ENCODE measurements at regions not wholly inside any gene's neighbourhood (a gene's known extent, or its start where the extent isn't known, plus 50 kb on each side); places are given as distances from the start of the nearest gene placed in this dataset.

GRCh38 chr3:178895178-178895789, 176.3 kb downstream of the ZMAT3 start:
- Histone ChIP-seq H3K36me3 (no peaks in the 10 kb centered on the region), H3K4me1 (no peaks in the 10 kb centered on the region), H3K27me3 (no peaks in the 10 kb centered on the region), H3K27ac (no peak overlapping the region), H3K9me3 (no peaks in the 10 kb centered on the region), H3K4me3 (no peak overlapping the region)
- no peak for DNase-seq
- TF ChIP-seq, protein P1, sequence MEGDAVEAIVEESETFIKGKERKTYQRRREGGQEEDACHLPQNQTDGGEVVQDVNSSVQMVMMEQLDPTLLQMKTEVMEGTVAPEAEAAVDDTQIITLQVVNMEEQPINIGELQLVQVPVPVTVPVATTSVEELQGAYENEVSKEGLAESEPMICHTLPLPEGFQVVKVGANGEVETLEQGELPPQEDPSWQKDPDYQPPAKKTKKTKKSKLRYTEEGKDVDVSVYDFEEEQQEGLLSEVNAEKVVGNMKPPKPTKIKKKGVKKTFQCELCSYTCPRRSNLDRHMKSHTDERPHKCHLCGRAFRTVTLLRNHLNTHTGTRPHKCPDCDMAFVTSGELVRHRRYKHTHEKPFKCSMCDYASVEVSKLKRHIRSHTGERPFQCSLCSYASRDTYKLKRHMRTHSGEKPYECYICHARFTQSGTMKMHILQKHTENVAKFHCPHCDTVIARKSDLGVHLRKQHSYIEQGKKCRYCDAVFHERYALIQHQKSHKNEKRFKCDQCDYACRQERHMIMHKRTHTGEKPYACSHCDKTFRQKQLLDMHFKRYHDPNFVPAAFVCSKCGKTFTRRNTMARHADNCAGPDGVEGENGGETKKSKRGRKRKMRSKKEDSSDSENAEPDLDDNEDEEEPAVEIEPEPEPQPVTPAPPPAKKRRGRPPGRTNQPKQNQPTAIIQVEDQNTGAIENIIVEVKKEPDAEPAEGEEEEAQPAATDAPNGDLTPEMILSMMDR (IDR thresholded peaks at IDR 0.05) = no peak
- TF ChIP-seq POLR2A (IDR thresholded peaks at IDR 0.05) = no peak
- intact Hi-C loops (cut with DNase I; ENCODE audit: low total_unique reads) = no loop called here
